ENCODE measurements at regions not wholly inside any gene's neighbourhood (a gene's known extent, or its start where the extent isn't known, plus 50 kb on each side); places are given as distances from the start of the nearest gene placed in this dataset.

GRCh38 chr9:678897-679296 is 162.6 kb upstream of the DMRT1 start:
- no peak for DNase-seq
- Histone ChIP-seq H3K27me3 (no peaks in the 10 kb centered on the region), H3K4me3 (ENCODE audit: low read depth, low read length) (no peak overlapping the region), H3K9me3 (no peaks in the 10 kb centered on the region), H3K36me3 (no peaks in the 10 kb centered on the region), H3K4me1 (no peaks in the 10 kb centered on the region)
- TF ChIP-seq, protein P1, sequence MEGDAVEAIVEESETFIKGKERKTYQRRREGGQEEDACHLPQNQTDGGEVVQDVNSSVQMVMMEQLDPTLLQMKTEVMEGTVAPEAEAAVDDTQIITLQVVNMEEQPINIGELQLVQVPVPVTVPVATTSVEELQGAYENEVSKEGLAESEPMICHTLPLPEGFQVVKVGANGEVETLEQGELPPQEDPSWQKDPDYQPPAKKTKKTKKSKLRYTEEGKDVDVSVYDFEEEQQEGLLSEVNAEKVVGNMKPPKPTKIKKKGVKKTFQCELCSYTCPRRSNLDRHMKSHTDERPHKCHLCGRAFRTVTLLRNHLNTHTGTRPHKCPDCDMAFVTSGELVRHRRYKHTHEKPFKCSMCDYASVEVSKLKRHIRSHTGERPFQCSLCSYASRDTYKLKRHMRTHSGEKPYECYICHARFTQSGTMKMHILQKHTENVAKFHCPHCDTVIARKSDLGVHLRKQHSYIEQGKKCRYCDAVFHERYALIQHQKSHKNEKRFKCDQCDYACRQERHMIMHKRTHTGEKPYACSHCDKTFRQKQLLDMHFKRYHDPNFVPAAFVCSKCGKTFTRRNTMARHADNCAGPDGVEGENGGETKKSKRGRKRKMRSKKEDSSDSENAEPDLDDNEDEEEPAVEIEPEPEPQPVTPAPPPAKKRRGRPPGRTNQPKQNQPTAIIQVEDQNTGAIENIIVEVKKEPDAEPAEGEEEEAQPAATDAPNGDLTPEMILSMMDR (IDR thresholded peaks at IDR 0.05; ENCODE audit: low read depth, low read length) = no peak

GRCh38 chr9:679462-679861 is 162.0 kb upstream of the DMRT1 start:
- Histone ChIP-seq H3K36me3 (no peaks in the 10 kb centered on the region), H3K27me3 (no peaks in the 10 kb centered on the region), H3K9me3 (no peaks in the 10 kb centered on the region), H3K4me1 (no peaks in the 10 kb centered on the region), H3K4me3 (ENCODE audit: low read depth, low read length) (no peak overlapping the region)
- DNase-seq = no peak
- TF ChIP-seq, protein P1 (IDR thresholded peaks at IDR 0.05; ENCODE audit: low read depth, low read length) = no peak

- no peak for DNase-seq
- no peak overlapping the region for H3K4me3 ChIP-seq (ENCODE audit: low read depth, low read length)
- no peaks in the 10 kb centered on the region for H3K9me3 ChIP-seq
- no peaks in the 10 kb centered on the region for H3K4me1 ChIP-seq
- H3K27me3 ChIP-seq = no peaks in the 10 kb centered on the region
- TF ChIP-seq, protein P1 (IDR thresholded peaks at IDR 0.05; ENCODE audit: low read depth, low read length) = no peak
- no peaks in the 10 kb centered on the region for H3K36me3 ChIP-seq
Measured at GRCh38 chr9:680106-680505, 161.4 kb upstream of the DMRT1 start.

GRCh38 chr9:682633-683508 is 158.6 kb upstream of the DMRT1 start:
- no peaks in the 10 kb centered on the region for H3K36me3 ChIP-seq
- no peak for DNase-seq
- TF ChIP-seq, protein P1 (IDR thresholded peaks at IDR 0.05; ENCODE audit: low read depth, low read length) = no peak
- H3K4me1 ChIP-seq = no peaks in the 10 kb centered on the region
- no peak overlapping the region for H3K4me3 ChIP-seq (ENCODE audit: low read depth, low read length)
- no peaks in the 10 kb centered on the region for H3K27me3 ChIP-seq
- no peaks in the 10 kb centered on the region for H3K9me3 ChIP-seq

DNA sequence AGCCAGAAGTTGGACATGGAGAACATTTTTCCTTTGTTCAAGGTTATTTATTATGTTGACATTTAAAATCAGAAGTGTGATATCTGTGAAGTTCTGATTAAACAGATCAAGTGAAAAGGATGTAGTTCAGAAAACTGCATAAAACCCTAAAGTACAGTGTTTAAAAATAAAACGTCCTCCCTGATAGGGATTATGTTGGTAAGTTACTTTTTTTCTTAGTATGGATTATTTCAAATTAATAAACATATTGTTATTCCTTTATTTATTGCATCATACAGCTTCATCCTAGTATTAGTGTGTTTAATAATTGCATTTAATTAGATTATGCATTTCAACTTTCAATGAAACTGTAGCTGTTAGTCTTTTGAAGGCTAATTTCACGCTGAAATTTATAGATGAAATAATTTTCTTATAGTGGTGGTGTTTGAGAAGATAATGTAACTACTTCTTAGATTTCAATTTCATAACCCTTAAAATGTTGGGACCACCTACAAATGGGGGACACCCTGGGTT is 157.9 kb upstream of the DMRT1 start:
- Histone ChIP-seq H3K4me3 (ENCODE audit: low read depth, low read length) (no peak overlapping the region), H3K36me3 (no peaks in the 10 kb centered on the region), H3K9me3 (no peaks in the 10 kb centered on the region), H3K27me3 (no peaks in the 10 kb centered on the region), H3K4me1 (no peaks in the 10 kb centered on the region)
- TF ChIP-seq, protein P1 (IDR thresholded peaks at IDR 0.05; ENCODE audit: low read depth, low read length) = no peak
- no peak for DNase-seq
